ENCODE measurements at regions not wholly inside any gene's neighbourhood (a gene's known extent, or its start where the extent isn't known, plus 50 kb on each side); places are given as distances from the start of the nearest gene placed in this dataset.

- ChIA-PET POLR2A (interaction anchor here (2.9 kb wide), 1 partner anchor 9 kb away, joined by 9 read pairs; no protein-coding TSS in a partner anchor), CTCF (no interaction called here)
- H3K27ac ChIP-seq (ENCODE audit: low read depth in 1 of 2, low read length in 2 of 2) = no peak overlapping the region
- Mint-ChIP-seq H3K9me3 (no peaks in the 10 kb centered on the region), H3K36me3 (ENCODE audit: low read depth) (no peaks in the 10 kb centered on the region), H3K27ac (no peak overlapping the region), H3K27me3 (no peaks in the 10 kb centered on the region), H3K4me3 (no peak overlapping the region), H3K4me1 (ENCODE audit: low read depth) (peaks cover 52% of the 10 kb centered on the region)
- no peak for TF ChIP-seq CTCF (IDR thresholded peaks at IDR 0.05)
- intact Hi-C loops (cut with DNase I, micrococcal nuclease) = no loop called here
- peaks cover 18% of the 10 kb centered on the region for H3K4me1 ChIP-seq (ENCODE audit: insufficient read depth, low read length)
- H3K27me3 ChIP-seq (ENCODE audit: control insufficient read depth in 1 of 2, insufficient read depth in 2 of 2, low read length in 2 of 2) = no peaks in the 10 kb centered on the region
- H3K9me3 ChIP-seq (ENCODE audit: control insufficient read depth in 1 of 2, insufficient read depth in 1 of 2, low read length in 2 of 2) = no peaks in the 10 kb centered on the region
- no peak overlapping the region for H3K4me3 ChIP-seq (ENCODE audit: low read length)
- DNase-seq = no peak
- no peaks in the 10 kb centered on the region for H3K36me3 ChIP-seq (ENCODE audit: insufficient read depth, low read length)
- ATAC-seq (ENCODE audit: poor library complexity) = no peak
Measured at GRCh38 chr12:3924761-3925160, 51.6 kb upstream of the PARP11 start.

GRCh38 chr12:3923021-3923420 is 49.8 kb upstream of the PARP11 start:
- Histone ChIP-seq H3K9me3 (ENCODE audit: control insufficient read depth in 1 of 2, insufficient read depth in 1 of 2, low read length in 2 of 2) (no peaks in the 10 kb centered on the region), H3K36me3 (ENCODE audit: insufficient read depth, low read length) (no peaks in the 10 kb centered on the region), H3K4me1 (ENCODE audit: insufficient read depth, low read length) (peaks cover 14% of the 10 kb centered on the region), H3K27ac (ENCODE audit: low read depth in 1 of 2, low read length in 2 of 2) (no peak overlapping the region), H3K27me3 (ENCODE audit: control insufficient read depth in 1 of 2, insufficient read depth in 2 of 2, low read length in 2 of 2) (no peaks in the 10 kb centered on the region), H3K4me3 (ENCODE audit: low read length) (no peak overlapping the region)
- H3K27ac Mint-ChIP-seq = peak overlapping the region; percentile 0
- no peaks in the 10 kb centered on the region for H3K36me3 Mint-ChIP-seq (ENCODE audit: low read depth)
- intact Hi-C loops (cut with DNase I, micrococcal nuclease) = no loop called here
- ATAC-seq (ENCODE audit: poor library complexity) = no peak
- no peak for DNase-seq
- POLR2A ChIA-PET = interaction anchor here (0.9 to 2.9 kb wide), 5 partner anchors 11 to 50 kb away, joined by 3 to 9 read pairs (median 7); partner anchors contain the start of gene PARP11
- H3K9me3 Mint-ChIP-seq = no peaks in the 10 kb centered on the region
- no peak for TF ChIP-seq CTCF (IDR thresholded peaks at IDR 0.05)
- CTCF ChIA-PET = no interaction called here
- H3K4me1 Mint-ChIP-seq (ENCODE audit: low read depth) = peaks cover 37% of the 10 kb centered on the region
- H3K27me3 Mint-ChIP-seq = no peaks in the 10 kb centered on the region
- no peak overlapping the region for H3K4me3 Mint-ChIP-seq
